ENCODE measurements at regions not wholly inside any gene's neighbourhood (a gene's known extent, or its start where the extent isn't known, plus 50 kb on each side); places are given as distances from the start of the nearest gene placed in this dataset.
"Not testable (repeated sequence)": the region's sequence is repeated elsewhere in the genome, so short reads cannot be mapped to it uniquely, and the experiment has no call there.

DNA sequence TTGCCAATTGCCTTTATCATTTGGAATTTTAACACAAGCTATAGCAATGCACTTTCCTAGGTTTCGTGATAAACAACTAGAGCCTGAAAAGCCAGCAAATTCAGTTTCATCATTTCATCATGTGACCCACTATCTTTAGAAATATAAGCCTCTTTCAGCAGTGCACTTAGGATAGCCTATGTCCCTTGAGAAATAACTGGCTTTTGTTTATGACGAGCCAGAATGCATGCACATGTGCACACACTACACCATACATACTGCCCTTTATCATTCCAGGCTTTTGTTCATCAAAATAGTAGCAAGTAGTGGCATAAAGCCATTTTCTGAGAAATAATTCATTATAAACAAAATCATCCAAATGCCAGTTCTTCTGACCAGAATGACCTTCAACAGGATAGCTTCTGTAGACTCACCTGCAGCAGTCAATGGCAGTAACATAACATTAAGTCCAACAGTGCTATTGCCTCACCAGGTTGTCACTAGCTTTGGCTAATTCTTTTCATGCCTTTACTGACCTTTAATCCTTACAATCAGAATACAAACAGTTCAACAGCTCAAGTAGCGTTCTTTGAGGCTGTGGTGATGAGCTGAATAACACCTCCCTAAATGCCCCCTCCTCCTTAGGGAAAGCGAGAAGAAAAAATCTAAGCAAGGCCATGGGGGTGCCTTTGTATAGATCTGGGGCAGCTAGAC is 132.3 kb upstream of the SMARCA2 start:
- no peak for DNase-seq

GRCh38 chr9:1890201-1890600 is 124.9 kb upstream of the SMARCA2 start:
- no peak for DNase-seq

- DNase-seq: no peak
Measured at GRCh38 chr9:1890816-1891215, 124.3 kb upstream of the SMARCA2 start.

DNA sequence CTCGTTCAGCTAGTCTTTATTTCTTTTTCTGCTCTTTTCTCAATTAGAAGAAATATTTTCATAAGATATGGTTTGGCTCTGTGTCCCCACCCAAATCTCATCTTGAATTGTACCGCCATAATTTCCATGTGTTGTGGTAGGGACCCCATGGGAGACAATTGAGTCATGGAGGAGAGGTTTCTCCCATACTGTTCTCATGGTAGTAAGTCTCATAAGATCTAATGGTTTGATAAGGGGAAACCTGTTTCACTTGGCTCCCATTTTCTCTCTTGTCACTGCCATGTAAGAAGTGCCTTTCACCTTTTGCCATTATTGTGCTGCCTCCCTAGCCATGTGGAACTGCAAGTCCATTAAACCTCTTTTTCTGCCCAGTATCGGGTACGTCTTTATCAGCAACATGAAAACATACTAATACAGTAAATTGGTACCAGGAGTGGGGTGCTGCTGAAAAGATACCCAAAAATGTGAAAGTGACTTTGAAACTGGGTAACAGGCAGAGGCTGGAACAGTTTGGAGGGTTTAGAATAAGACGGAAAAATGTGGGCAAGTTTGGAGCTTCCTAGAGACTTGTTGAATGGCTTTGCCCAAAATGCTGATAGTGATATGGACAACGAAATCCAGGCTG is 112.0 kb upstream of the SMARCA2 start:
- not testable (repeated sequence) for DNase-seq

DNA sequence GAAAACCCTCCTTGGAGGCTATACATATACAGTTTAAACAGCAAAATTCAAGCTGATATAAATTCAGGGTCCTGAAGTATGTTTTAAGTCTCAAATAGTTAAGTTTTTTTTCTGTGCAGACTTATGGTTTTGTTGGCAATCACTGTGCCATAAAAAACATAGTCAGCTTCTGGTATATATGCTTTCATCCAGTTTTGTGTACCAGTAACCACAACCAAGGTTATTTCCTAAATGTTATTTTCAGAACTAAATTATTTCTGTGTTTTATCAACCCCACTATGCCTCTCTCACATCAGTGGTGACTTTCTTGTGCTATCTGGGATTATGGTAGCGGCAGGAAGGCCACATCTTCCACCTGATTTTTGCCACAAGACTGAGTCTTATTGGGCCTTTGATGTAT is 107.7 kb upstream of the SMARCA2 start:
- no peak for DNase-seq

DNA sequence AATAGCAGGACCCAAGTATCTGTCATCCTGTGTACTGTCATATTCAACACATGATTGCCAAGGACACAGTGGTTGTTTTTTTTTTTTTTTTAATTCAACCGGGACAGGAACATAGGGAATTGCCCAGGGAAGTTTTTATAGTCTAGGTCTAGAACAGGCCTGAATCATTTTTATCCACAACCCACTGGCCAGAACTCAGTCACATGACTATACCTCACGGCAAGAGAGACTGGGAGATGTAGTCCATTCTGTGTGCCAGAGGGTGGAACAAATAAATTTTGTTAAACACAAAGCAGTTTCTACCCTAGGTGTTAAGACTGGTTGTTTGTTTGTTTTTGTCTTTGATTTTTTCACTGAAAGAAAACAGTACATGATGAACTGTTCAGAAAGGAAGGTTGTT is 105.8 kb upstream of the SMARCA2 start:
- no peak for DNase-seq

DNA sequence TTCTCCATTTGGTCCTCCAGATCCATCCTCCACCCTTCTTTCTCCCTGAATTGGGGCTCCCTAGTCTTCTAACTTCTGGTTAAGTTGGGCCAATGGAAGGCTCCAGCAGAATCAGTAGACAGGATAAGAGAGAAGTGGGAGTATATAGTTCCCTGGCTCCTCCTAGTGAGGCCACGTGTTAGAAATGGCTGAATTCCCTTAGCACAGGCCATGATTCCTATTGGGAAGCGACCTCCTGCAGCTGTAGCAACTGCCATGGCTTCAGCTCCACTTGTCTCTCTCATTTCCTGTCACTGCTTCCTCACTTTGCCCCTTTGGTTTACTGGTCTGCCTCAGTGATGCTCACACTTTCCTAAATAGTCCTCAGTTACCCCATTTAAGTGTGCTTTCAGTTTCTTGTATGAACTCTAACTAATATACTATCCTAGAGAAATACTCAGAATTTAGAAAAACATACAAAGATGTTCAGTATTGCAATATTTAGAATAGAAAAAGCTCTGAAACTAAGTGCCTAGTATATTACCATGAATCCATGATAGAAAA is 104.8 kb upstream of the SMARCA2 start:
- no peak for DNase-seq

DNA sequence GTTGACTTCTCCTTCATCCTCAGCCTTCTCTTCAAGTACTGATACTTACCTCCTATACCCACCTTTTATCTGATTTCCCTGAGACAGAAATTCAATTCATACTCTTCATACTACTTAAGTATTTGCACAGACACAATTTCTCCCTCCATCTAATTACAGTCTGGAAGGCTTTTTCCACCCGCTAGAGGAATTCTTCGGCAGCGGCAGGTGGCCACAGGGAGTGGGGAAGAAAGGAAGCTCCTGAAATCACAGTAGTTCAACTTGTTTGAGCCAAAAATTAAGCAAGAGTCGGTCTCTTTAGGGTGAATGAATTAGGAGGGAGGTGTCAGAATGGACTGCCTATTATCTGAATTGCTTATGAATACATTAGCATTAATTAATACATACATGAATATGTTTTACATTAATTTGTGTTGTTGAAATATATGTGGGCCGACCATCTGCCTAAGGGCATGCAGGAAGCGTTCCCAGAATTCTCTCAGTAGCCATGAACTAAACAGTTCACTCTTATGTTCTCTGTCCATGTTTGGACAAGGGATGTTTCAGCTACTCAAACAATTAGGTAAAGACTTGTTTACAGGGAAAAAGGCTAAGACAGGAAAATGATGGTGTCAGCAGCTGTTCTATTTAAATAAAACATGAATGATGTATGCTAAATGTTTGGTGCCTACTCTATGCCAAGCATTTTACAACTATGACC is 101.4 kb upstream of the SMARCA2 start:
- no peak for DNase-seq

DNA sequence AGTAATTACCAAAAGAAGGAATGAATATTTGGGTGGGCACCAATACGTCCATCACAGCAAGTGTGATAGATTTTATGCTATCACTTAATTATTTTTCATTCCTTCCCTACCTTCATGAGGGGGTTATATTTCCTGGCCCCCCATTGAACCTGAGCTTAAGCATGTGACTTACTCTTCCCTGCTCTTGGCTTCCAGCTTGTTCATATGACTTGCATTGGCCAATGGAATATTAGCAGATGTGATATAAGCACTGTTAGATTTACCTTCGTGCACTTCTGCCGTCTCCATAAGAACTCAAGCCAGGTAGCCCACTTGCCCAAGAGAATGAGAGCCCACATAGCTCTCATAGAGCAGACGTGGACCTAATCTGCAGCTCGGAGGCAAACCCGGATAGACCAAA is 99.1 kb upstream of the SMARCA2 start:
- DNase-seq: no peak

DNA sequence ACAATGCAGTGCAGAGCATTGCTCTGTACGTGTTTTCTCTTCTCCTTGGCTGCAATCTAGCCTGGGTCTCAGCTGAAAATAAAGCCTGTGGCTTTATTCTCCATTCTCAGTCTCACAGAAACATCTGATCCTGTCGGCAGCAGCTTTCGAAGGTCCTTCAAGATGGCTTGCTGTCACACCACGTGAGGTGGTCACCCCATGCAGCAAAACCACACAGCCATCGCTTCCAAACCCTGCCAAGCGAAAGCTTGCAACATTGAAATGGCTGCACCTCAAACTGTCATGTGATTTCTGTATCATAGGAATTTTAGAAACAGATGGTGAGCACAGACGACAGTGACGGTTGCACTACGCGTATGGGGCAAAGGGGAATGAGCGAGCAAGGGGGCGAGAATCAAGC is 98.5 kb upstream of the SMARCA2 start:
- DNase-seq: no peak

- no peak for DNase-seq
Measured at GRCh38 chr9:1917396-1917935, 97.7 kb upstream of the SMARCA2 start.

DNA sequence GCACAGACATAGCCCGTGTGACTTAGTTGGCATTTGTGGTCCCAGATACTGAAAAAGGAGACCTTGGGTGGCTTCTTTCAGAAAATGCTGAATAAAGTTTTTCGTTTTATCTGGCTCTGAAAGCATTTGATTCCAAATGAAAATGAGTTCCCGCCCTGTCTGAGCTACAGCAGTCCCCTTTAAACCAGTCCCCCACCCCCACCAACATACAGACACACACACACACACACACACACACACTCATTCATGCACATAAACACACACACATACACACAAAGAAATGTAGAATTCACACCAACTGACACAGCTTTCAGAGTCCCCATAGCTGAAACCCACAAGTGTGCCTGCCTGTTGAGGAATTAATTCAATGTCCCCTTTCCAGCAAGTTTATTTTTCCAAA is 97.0 kb upstream of the SMARCA2 start:
- no peak for DNase-seq

GRCh38 chr9:1918622-1919021 is 96.5 kb upstream of the SMARCA2 start:
- no peak for DNase-seq

GRCh38 chr9:1919229-1919628 is 95.9 kb upstream of the SMARCA2 start:
- no peak for DNase-seq

GRCh38 chr9:1920386-1920785 is 94.8 kb upstream of the SMARCA2 start:
- no peak for DNase-seq

GRCh38 chr9:1922026-1922425 is 93.1 kb upstream of the SMARCA2 start:
- no peak for DNase-seq

DNA sequence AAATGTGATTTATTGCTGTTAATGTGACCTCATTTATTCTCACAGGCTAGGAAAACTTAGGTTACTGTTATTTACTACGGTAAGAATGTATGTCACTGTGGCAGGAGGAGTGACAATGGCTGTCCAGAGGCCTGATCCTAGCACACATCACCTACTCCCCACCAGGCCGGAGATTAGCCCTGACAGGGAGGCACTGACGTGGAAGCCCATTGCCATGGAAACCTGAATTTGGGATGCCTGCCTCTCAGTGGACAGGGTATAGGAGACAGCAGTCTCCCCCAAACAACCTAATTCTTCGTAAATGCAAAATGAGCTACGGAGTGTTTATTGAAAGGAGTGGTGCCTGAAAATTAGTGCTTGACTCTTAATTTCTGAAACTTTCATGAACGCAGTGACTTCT is 87.6 kb upstream of the SMARCA2 start:
- DNase-seq: no peak

DNA sequence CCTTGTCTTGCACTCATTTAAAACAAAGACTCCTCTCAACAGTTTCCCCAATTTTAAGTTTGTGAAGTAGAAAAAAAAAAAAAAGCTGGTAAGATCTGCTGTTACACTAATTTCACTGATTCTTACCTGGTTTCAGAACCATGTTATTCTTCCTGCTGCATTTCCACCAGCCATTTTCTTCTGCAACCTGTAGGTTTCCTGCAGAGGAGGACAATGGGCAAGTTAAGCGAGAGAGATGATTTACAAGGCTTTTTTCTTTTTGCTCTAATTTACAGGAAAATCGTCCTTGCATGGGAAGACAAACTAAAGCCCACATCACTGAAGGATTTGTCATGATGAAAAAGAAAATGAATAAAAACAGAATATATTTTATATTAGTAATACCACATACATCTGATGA is 86.0 kb upstream of the SMARCA2 start:
- DNase-seq: no peak

- DNase-seq: no peak
Measured at GRCh38 chr9:1929722-1930244, 85.4 kb upstream of the SMARCA2 start.

GRCh38 chr9:1930245-1930736 is 84.9 kb upstream of the SMARCA2 start:
- not testable (repeated sequence) for DNase-seq

DNA sequence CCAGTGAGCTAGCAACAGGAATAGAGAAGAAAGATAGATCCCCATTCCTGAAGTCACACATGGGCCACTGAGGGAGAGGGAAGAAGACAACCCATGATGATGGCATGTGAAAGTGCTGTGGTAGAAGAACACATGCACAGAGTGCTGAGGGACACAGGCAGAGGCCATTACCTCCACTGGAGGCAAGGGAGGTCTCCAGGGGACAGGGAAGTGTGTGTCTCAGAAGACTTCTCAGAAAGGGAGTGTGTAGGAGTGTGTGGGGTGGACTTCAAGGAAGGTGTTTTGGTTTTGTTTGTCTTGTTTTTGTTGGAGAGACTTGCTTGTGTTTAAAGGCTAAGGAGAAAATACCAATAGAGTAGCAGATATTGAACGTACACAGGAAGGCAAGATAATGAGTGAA is 77.0 kb upstream of the SMARCA2 start:
- no peak for DNase-seq

GRCh38 chr9:1938675-1939170 is 76.4 kb upstream of the SMARCA2 start:
- DNase-seq: no peak

GRCh38 chr9:1939466-1939865 is 75.7 kb upstream of the SMARCA2 start:
- DNase-seq: no peak

All from left hindlimb (tissue), 1 donor.